Stomach (tissue), 8 donors: ENCODE measurements at regions not wholly inside any gene's neighbourhood (a gene's known extent, or its start where the extent isn't known, plus 50 kb on each side); places are given as distances from the start of the nearest gene placed in this dataset.

Source experiments
- DNase-seq, 2 donors: peaks; one replicate each; pipeline versions ENCODE4 v3.0.0 to v3.0.0-alpha.2; 2013 to 2019
- H3K27ac ChIP-seq, 5 donors: fragments of 200-600 bp in 4 of 5; sonication (generic) in 4 of 5; one replicate each; pipeline ENCODE4 v1.5.1; 2013 to 2019; ENCODE audit warnings: mild to moderate bottlenecking in 1 of 5, moderate library complexity in 1 of 5
- H3K27me3 ChIP-seq, 3 donors: fragments of 200-600 bp; sonication (generic); one replicate each; pipeline ENCODE4 v1.5.1; 2017 to 2019; ENCODE audit warnings: mixed run types in 1 of 3
- H3K36me3 ChIP-seq, 4 donors: fragments of 200-600 bp; sonication (generic); 1 replicate in 3 of 4; 2 replicates in 1 of 4; pipeline ENCODE4 v1.5.1; 2016 to 2019
- H3K4me1 ChIP-seq, 4 donors: fragments of 200-600 bp; sonication (generic); one replicate each; pipeline ENCODE4 v1.5.1; 2016 to 2019
- H3K4me3 ChIP-seq, 4 donors: fragments of 200-600 bp; sonication (generic) in 3 of 4; one replicate each; pipeline ENCODE4 v1.5.1; 2016 to 2019; ENCODE audit warnings: mild to moderate bottlenecking in 1 of 4
- H3K9me3 ChIP-seq, 4 donors: fragments of 200-600 bp; sonication (generic); one replicate each; pipeline ENCODE4 v1.5.1; 2016 to 2019
- CTCF ChIP-seq, 7 experiments: fragments of 450-650 bp in 4 of 7; fragments of 200-600 bp in 3 of 7; sonication (generic) in 3 of 7; IDR thresholded peaks; one replicate each; pipeline ENCODE4 v1.5.1; 2016 to 2019; ENCODE audit warnings: antibody characterized with exemption in 7 of 7, control low read depth in 2 of 7, mild to moderate bottlenecking in 1 of 7
- EP300 ChIP-seq: sonication (generic); formaldehyde crosslinking; IDR thresholded peaks from one replicate; pipeline ENCODE4 v1.6.1; 2017; ENCODE audit warnings: antibody characterized with exemption
- POLR2A ChIP-seq, 4 donors: fragments of 450-650 bp; IDR thresholded peaks; one replicate each; pipeline ENCODE4 v1.6.1; 2016; ENCODE audit warnings: antibody characterized with exemption in 4 of 4, control low read depth in 2 of 4, mild to moderate bottlenecking in 1 of 4, moderate library complexity in 1 of 4
- POLR2AphosphoS5 ChIP-seq, 3 donors: sonication (generic); formaldehyde crosslinking; IDR thresholded peaks; one replicate each; pipeline ENCODE4 v1.6.1; 2016; ENCODE audit warnings: antibody characterized with exemption in 3 of 3
- WGBS, 5 donors: extraction: QIAGEN DNeasy Blood & Tissue Kit in 3 of 5; methylation state at CpG; one replicate each; pipeline versions ENCODE4 v1.1.5 to v1.1.7; 2013 to 2018; 5-methylcytosine and 5-hydroxymethylcytosine counted together
- intact Hi-C: fragments of 100-400 bp; cut with DNase I; formaldehyde crosslinking; loops from one replicate; pipeline ENCODE4 v1.15.1; 2023; ENCODE audit warnings: low total_unique reads
- donor health status: healthy with polysubstance abuse.
- donor health status: Bipolar disorder and iron deficiency.
- donor health status: healthy.

- intact Hi-C loops: no loop called here
Measured at GRCh38 chr4:148790691-148791090, 348.5 kb upstream of the NR3C2 start.

GRCh38 chr4:148790246-148790645 is 348.0 kb upstream of the NR3C2 start:
- TF ChIP-seq POLR2AphosphoS5 (IDR thresholded peaks at IDR 0.05) (no peak), POLR2A (IDR thresholded peaks at IDR 0.05) (no peak), EP300 (no peak), CTCF (IDR thresholded peaks at IDR 0.05) (no peak)
- intact Hi-C loops: no loop called here
- Histone ChIP-seq H3K27ac (peak overlapping the region in 2 of 5 donors; percentile 4 to 18), H3K4me1 (peaks cover 0 to 13% (median 3%) of the 10 kb centered on the region in 4 donors), H3K4me3 (no peak overlapping the region), H3K27me3 (no peaks in the 10 kb centered on the region), H3K36me3 (no peaks in the 10 kb centered on the region), H3K9me3 (no peaks in the 10 kb centered on the region)
- WGBS, 5 donors: 73 to 85% (median 81%) methylated on average over 5 of the region's 5 CpGs
- DNase-seq: no peak

More at GRCh38 chr4:148790691-148791090, 348.5 kb upstream of the NR3C2 start:
- Histone ChIP-seq H3K4me3 (no peak overlapping the region), H3K36me3 (no peaks in the 10 kb centered on the region), H3K4me1 (peaks cover 0 to 18% (median 3%) of the 10 kb centered on the region in 4 donors), H3K27me3 (no peaks in the 10 kb centered on the region), H3K9me3 (no peaks in the 10 kb centered on the region), H3K27ac (peak overlapping the region in 2 of 5 donors; percentile 4 to 18)
- TF ChIP-seq POLR2A (IDR thresholded peaks at IDR 0.05) (no peak), POLR2AphosphoS5 (IDR thresholded peaks at IDR 0.05) (peak in 2 of 3 donors; percentile 40 to 50)
- WGBS, 5 donors: 28 to 60% (median 43%) methylated on average over 5 of the region's 5 CpGs
- DNase-seq: no peak

- no peaks in the 10 kb centered on the region for H3K36me3 ChIP-seq
- H3K4me1 ChIP-seq: peaks cover 0 to 13% (median 3%) of the 10 kb centered on the region in 4 donors
- H3K27ac ChIP-seq: no peak overlapping the region
- H3K4me3 ChIP-seq: no peak overlapping the region
- no peaks in the 10 kb centered on the region for H3K9me3 ChIP-seq
- TF ChIP-seq CTCF (IDR thresholded peaks at IDR 0.05) (no peak), EP300 (no peak), POLR2AphosphoS5 (IDR thresholded peaks at IDR 0.05) (no peak), POLR2A (IDR thresholded peaks at IDR 0.05) (no peak)
- WGBS, 5 donors: 29 to 43% (median 38%) methylated on average over 2 of the region's 2 CpGs
- intact Hi-C loops: no loop called here
- peak in 1 of 2 donors; percentile 7 for DNase-seq
- no peaks in the 10 kb centered on the region for H3K27me3 ChIP-seq
Measured at GRCh38 chr4:148787831-148788477, 345.7 kb upstream of the NR3C2 start.

GRCh38 chr4:148787285-148787684 is 345.1 kb upstream of the NR3C2 start:
- TF ChIP-seq POLR2AphosphoS5 (IDR thresholded peaks at IDR 0.05): no peak
- TF ChIP-seq POLR2A (IDR thresholded peaks at IDR 0.05): no peak
- no peak for TF ChIP-seq EP300
- no peak for TF ChIP-seq CTCF (IDR thresholded peaks at IDR 0.05)
- intact Hi-C loops: no loop called here
- 78 to 88% (median 81%) methylated on average over 2 of the region's 2 CpGs for WGBS, 5 donors

GRCh38 chr4:148786699-148787098 is 344.5 kb upstream of the NR3C2 start:
- H3K36me3 ChIP-seq: no peaks in the 10 kb centered on the region
- TF ChIP-seq POLR2A (IDR thresholded peaks at IDR 0.05) (no peak), CTCF (IDR thresholded peaks at IDR 0.05) (no peak), EP300 (no peak), POLR2AphosphoS5 (IDR thresholded peaks at IDR 0.05) (no peak)
- no peak overlapping the region for H3K4me3 ChIP-seq
- intact Hi-C loops: no loop called here
- no peaks in the 10 kb centered on the region for H3K9me3 ChIP-seq
- no peak overlapping the region for H3K27ac ChIP-seq
- DNase-seq: no peak
- 77 to 84% (median 79%) methylated on average over 5 of the region's 5 CpGs for WGBS, 5 donors
- no peaks in the 10 kb centered on the region for H3K27me3 ChIP-seq
- peaks cover 0 to 13% (median 3%) of the 10 kb centered on the region in 4 donors for H3K4me1 ChIP-seq

More at GRCh38 chr4:148787285-148787684, 345.1 kb upstream of the NR3C2 start:
- DNase-seq: no peak
- H3K4me3 ChIP-seq: no peak overlapping the region
- no peak overlapping the region for H3K27ac ChIP-seq
- peaks cover 0 to 13% (median 3%) of the 10 kb centered on the region in 4 donors for H3K4me1 ChIP-seq
- H3K9me3 ChIP-seq: no peaks in the 10 kb centered on the region
- H3K36me3 ChIP-seq: no peaks in the 10 kb centered on the region
- H3K27me3 ChIP-seq: no peaks in the 10 kb centered on the region
